GM12878 (cell line): ENCODE measurements at regions not wholly inside any gene's neighbourhood (a gene's known extent, or its start where the extent isn't known, plus 50 kb on each side); places are given as distances from the start of the nearest gene placed in this dataset.

Experiments
- CBX3 ChIP-seq: fragments of 200-600 bp; sonication (generic); IDR thresholded peaks from 2 replicates; pipeline ENCODE4 v1.6.1; 2016; ENCODE audit warnings: low read depth, borderline replicate concordance
- CTCF ChIP-seq, 3 experiments: IDR thresholded peaks in 2 of 3; conservative IDR thresholded peaks in 1 of 3; 2 replicates each; pipeline ENCODE4 v1.5.1; 2011; ENCODE audit warnings: low read depth in 3 of 3, low read length in 3 of 3, mild to moderate bottlenecking in 3 of 3, control low read depth in 2 of 3, moderate library complexity in 2 of 3, inconsistent platforms in 1 of 3, mixed read lengths in 1 of 3; ENCODE audit not compliant: control insufficient read depth in 2 of 3, insufficient read depth in 1 of 3; ENCODE audit errors: extremely low read depth in 1 of 3
- EZH2 ChIP-seq: IDR thresholded peaks from 2 replicates; pipeline ENCODE4 v1.6.1; 2012; ENCODE audit warnings: low read depth, mild to moderate bottlenecking, control low read depth, inconsistent platforms, low read length, borderline replicate concordance; ENCODE audit not compliant: control insufficient read depth
- MXI1 ChIP-seq: fragments of 150-350 bp; IDR thresholded peaks from 2 replicates; pipeline ENCODE4 v1.6.1; 2011; ENCODE audit warnings: low read depth, mild to moderate bottlenecking, inconsistent platforms, low read length, improper control_type of control experiment
- SP1 ChIP-seq: IDR thresholded peaks from one replicate; pipeline ENCODE4 v1.6.1; 2011; ENCODE audit warnings: low read depth, low read length
- ZNF24 ChIP-seq: fragments of 450-650 bp; IDR thresholded peaks from 2 replicates; pipeline ENCODE4 v1.6.1; 2017; ENCODE audit warnings: antibody characterized with exemption, mild to moderate bottlenecking

- TF ChIP-seq CTCF (IDR thresholded peaks at IDR 0.05 in 2 of 3, conservative IDR thresholded peaks at IDR 0.05 in 1 of 3; ENCODE audit: control insufficient read depth in 2 of 3, extremely low read depth in 1 of 3, insufficient read depth in 1 of 3, low read depth in 3 of 3, low read length in 3 of 3) (no peak), CBX3 (no peak), ZNF24 (no peak), EZH2 (no peak), MXI1 (no peak), SP1 (no peak)
Measured at GRCh38 chr14:105710119-105711043, 184.0 kb downstream of the TMEM121 start.
